Lung (tissue), 11 donors: ENCODE measurements at regions not wholly inside any gene's neighbourhood (a gene's known extent, or its start where the extent isn't known, plus 50 kb on each side); places are given as distances from the start of the nearest gene placed in this dataset.
A peak's percentile ranks its signal among the peaks of the same experiment; 100 is the strongest.

Experiments
- ATAC-seq: fragments of 200-7000 bp; cut with Tn5 transposase; one replicate; pipeline ENCODE4 v1.9.1; 2020; ENCODE audit warnings: moderate number of reproducible peaks; ENCODE audit not compliant: insufficient read depth, low FRiP score
- DNase-seq, 3 donors: peaks; one replicate each; pipeline ENCODE4 v3.0.0-alpha.2; 2013 to 2017
- H3K27ac ChIP-seq, 2 donors: one replicate each; pipeline ENCODE4 v1.5.1; 2013; ENCODE audit warnings: mild to moderate bottlenecking in 2 of 2, moderate library complexity in 2 of 2, control low read depth in 1 of 2, inconsistent platforms in 1 of 2, low read depth in 1 of 2, low read length in 1 of 2
- H3K27me3 ChIP-seq, 3 donors: one replicate each; pipeline ENCODE4 v1.5.1; 2013; ENCODE audit warnings: low read length in 2 of 3; ENCODE audit not compliant: control insufficient read depth in 3 of 3, insufficient read depth in 3 of 3
- H3K36me3 ChIP-seq, 4 donors: one replicate each; pipeline ENCODE4 v1.5.1; 2013; ENCODE audit warnings: low read length in 4 of 4, mild to moderate bottlenecking in 1 of 4, moderate library complexity in 1 of 4; ENCODE audit not compliant: control insufficient read depth in 4 of 4, insufficient read depth in 4 of 4
- H3K4me1 ChIP-seq, 5 donors: one replicate each; pipeline ENCODE4 v1.5.1; 2013; ENCODE audit warnings: low read length in 5 of 5, mild to moderate bottlenecking in 2 of 5, moderate library complexity in 1 of 5; ENCODE audit not compliant: control insufficient read depth in 5 of 5, insufficient read depth in 5 of 5
- H3K4me3 ChIP-seq: one replicate; pipeline ENCODE4 v1.5.1; 2013; ENCODE audit warnings: mild to moderate bottlenecking, control low read depth, moderate library complexity
- H3K9ac ChIP-seq, 2 donors: one replicate each; pipeline ENCODE4 v1.5.1; 2013; ENCODE audit warnings: low read length in 2 of 2, control low read depth in 1 of 2; ENCODE audit not compliant: insufficient read depth in 1 of 2
- H3K9me3 ChIP-seq, 4 donors: one replicate each; pipeline ENCODE4 v1.5.1; 2013; ENCODE audit warnings: low read length in 3 of 4, mild to moderate bottlenecking in 1 of 4, moderate library complexity in 1 of 4; ENCODE audit not compliant: control insufficient read depth in 4 of 4, insufficient read depth in 3 of 4
- CTCF ChIP-seq: IDR thresholded peaks from 2 replicates; pipeline ENCODE4 v1.5.1; 2012; ENCODE audit warnings: mild to moderate bottlenecking; ENCODE audit errors: control extremely low read depth, extremely low read depth
- WGBS, 2 donors: extraction: QIAGEN DNeasy Blood & Tissue Kit; methylation state at CpG; one replicate each; pipeline ENCODE4 v1.1.7; 2013; 5-methylcytosine and 5-hydroxymethylcytosine counted together
- donor health status: control.
- donor health status: control.
- donor health status: Bipolar disorder and iron deficiency.
- donor health status: healthy.
- donor health status: DM: yes; HTN: yes; CAD: no.

DNA sequence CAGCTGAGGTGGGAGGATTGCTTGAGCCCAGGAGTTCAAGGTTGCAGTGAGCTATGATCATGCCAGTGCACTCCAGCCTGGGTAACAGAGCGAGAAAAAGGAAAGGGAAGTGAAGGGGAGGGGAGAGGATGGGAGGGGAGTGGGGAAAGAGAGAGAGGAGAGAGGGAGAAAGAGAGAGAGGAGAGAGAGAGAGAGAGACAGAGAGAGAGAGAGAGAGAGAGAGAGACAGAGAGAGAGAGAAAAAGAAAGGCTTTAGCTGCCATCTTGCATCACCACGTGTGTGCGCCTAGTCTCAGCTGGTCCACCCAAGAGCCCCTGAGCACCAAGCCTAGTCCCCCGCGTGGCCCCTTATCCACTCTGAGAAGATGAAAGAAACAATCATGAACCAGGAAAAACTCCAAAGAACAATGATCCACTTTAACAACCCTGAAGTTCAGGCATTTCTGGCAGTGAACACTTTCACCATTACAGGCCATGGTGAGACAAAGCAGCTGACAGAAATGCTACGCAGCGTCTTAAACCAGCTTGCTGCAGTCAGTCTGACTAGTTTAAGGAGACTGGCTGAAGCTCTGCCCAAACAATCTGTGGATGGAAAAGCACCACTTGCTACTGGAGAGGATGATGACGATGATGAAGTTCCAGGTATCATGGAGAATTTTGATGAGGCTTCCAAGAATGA, 115.5 kb upstream of the CDC42BPA start:
- Histone ChIP-seq H3K4me1 (peaks cover 0 to 19% (median 7%) of the 10 kb centered on the region in 5 donors), H3K27me3 (no peaks in the 10 kb centered on the region), H3K9me3 (no peaks in the 10 kb centered on the region), H3K27ac (no peak overlapping the region), H3K9ac (no peak overlapping the region), H3K36me3 (no peaks in the 10 kb centered on the region), H3K4me3 (no peak overlapping the region)
- DNase-seq (peak; percentile 41 to 69 (median 50)), ATAC-seq (no peak)
- TF ChIP-seq CTCF = no peak
- WGBS, 2 donors = 85% methylated on average over 8 of the region's 8 CpGs

DNA sequence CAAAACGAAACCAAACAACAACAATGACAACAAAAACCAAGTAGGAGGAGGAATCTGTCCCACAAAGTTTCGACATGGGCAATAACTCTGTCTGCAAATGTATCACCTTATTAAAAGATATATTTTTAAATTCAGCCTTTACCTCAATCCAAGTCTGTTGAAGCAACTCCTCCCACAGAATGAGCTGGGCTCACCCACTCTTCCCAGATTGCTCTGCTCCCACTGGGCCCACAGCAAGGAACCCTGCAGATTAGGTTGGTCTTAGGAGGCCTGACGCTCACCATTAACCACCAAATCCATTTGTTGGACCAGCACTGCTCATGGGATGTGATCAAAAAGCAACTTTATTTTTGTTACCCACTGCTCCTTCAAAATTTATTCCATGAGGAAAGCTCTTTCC, 114.7 kb upstream of the CDC42BPA start:
- no peaks in the 10 kb centered on the region for H3K9me3 ChIP-seq
- no peak overlapping the region for H3K27ac ChIP-seq
- H3K4me3 ChIP-seq = no peak overlapping the region
- peaks cover 0 to 25% (median 7%) of the 10 kb centered on the region in 5 donors for H3K4me1 ChIP-seq
- DNase-seq (no peak), ATAC-seq (no peak)
- WGBS, 2 donors = 88 to 97% methylated on average over 3 of the region's 3 CpGs
- no peak for TF ChIP-seq CTCF
- no peaks in the 10 kb centered on the region for H3K36me3 ChIP-seq
- no peaks in the 10 kb centered on the region for H3K27me3 ChIP-seq
- H3K9ac ChIP-seq = no peak overlapping the region

DNA sequence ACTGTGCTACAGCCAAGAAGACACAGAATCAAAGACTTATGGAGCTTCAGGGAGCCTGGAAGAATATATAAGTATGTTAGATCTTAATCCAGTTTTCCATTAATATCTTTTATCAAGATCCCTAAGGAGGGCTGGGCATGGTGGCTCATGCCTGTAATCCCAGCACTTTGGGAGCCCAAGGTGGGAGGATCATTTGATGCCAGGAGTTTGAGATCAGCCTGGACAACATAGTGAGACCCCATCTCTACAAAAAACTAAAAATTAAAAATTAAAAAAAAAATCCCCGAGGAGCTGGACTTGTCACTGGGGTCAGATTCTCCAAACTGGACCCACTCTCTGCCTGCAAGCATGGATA, 113.9 kb upstream of the CDC42BPA start:
- Histone ChIP-seq H3K9me3 (no peaks in the 10 kb centered on the region), H3K27ac (no peak overlapping the region), H3K27me3 (no peaks in the 10 kb centered on the region), H3K4me3 (no peak overlapping the region), H3K36me3 (no peaks in the 10 kb centered on the region), H3K4me1 (peaks cover 0 to 22% (median 7%) of the 10 kb centered on the region in 5 donors), H3K9ac (no peak overlapping the region)
- TF ChIP-seq CTCF = no peak
- DNase-seq = no peak
- no peak for ATAC-seq
- 87 to 91% methylated on average over 1 of the region's 1 CpG for WGBS, 2 donors
